IPS DF 6.9 (cell line): ENCODE measurements at regions not wholly inside any gene's neighbourhood (a gene's known extent, or its start where the extent isn't known, plus 50 kb on each side); places are given as distances from the start of the nearest gene placed in this dataset.

Experiments
- DNase-seq: peaks from one replicate; pipeline ENCODE4 v3.0.0-alpha.2; 2013; ENCODE audit warnings: low read depth, low spot score
- H3K27ac ChIP-seq: one replicate; pipeline ENCODE4 v1.5.1; 2013; ENCODE audit warnings: low read length, control low read depth
- H3K27me3 ChIP-seq: 2 replicates; pipeline ENCODE4 v1.6.1; 2013; ENCODE audit warnings: mild to moderate bottlenecking, low read length; ENCODE audit not compliant: control insufficient read depth, insufficient read depth
- H3K36me3 ChIP-seq: 2 replicates; pipeline ENCODE4 v1.6.1; 2013; ENCODE audit warnings: low read length; ENCODE audit not compliant: control insufficient read depth, insufficient read depth
- H3K4me1 ChIP-seq: 2 replicates; pipeline ENCODE4 v1.6.1; 2013; ENCODE audit warnings: low read length; ENCODE audit not compliant: control insufficient read depth, insufficient read depth
- H3K4me3 ChIP-seq: 2 replicates; pipeline ENCODE4 v1.5.1; 2013; ENCODE audit warnings: mild to moderate bottlenecking, low read length
- H3K9me3 ChIP-seq: 2 replicates; pipeline ENCODE4 v1.6.1; 2013; ENCODE audit warnings: low read length, inconsistent platforms; ENCODE audit not compliant: control insufficient read depth, insufficient read depth
- WGBS: extraction: QIAGEN DNeasy Blood & Tissue Kit; methylation state at CpG from one replicate; pipeline ENCODE4 v1.1.7; 2013; ENCODE audit warnings: mixed read lengths, missing lambda C conversion rate; ENCODE audit not compliant: insufficient read length, insufficient coverage; 5-methylcytosine and 5-hydroxymethylcytosine counted together

DNA sequence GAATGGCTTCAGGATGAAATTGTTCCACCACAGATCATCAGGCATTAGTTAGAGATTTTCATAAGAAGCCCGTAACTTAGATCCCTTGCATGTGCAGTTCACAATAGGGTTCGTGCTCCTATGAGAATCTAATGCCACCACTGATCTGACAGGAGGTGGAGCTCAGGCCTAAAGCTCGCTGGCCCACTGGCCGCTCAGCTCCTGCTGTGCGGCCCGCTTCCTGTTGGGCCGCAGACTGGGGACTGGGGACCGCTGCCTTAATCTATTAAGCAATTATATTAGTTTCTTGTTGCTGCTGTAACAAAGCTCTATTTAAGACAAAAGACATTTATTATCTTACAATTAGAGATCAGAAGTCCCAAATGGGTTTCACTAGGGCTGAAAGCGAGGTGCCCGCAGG, 205.6 kb downstream of the LARP7 start:
- no peaks in the 10 kb centered on the region for H3K9me3 ChIP-seq
- no peaks in the 10 kb centered on the region for H3K4me1 ChIP-seq
- H3K27ac ChIP-seq: no peak overlapping the region
- no CpG with 5 or more reads among the region's 10 CpGs for WGBS
- H3K4me3 ChIP-seq: no peak overlapping the region
- no peak for DNase-seq
- no peaks in the 10 kb centered on the region for H3K27me3 ChIP-seq
- no peaks in the 10 kb centered on the region for H3K36me3 ChIP-seq

- Histone ChIP-seq H3K9me3 (no peaks in the 10 kb centered on the region), H3K27ac (no peak overlapping the region), H3K4me3 (no peak overlapping the region), H3K36me3 (no peaks in the 10 kb centered on the region), H3K4me1 (no peaks in the 10 kb centered on the region), H3K27me3 (no peaks in the 10 kb centered on the region)
- DNase-seq: no peak
- no CpG with 5 or more reads among the region's 3 CpGs for WGBS
Measured at GRCh38 chr4:112845386-112845785, 204.1 kb upstream of the ANK2 start.

DNA sequence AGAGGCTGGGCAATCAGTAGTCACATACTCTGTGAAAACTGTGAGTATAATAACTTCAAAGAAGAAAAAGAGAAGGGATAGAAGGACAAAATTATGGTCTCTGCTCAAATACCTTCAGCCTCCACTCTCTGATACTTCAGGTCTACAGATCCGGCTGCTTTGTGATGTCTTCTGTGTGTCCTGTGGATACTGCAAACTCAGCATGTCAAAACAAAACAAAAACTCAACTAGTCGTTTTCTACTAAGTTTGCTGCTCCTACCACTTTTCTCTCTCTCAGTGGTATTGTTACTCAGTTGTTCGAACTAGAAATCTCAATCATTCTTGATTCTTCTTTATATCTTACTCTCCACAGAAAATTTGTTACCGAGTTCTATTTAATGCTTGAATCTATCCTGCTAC, 202.4 kb upstream of the ANK2 start:
- Histone ChIP-seq H3K27me3 (no peaks in the 10 kb centered on the region), H3K36me3 (no peaks in the 10 kb centered on the region), H3K27ac (no peak overlapping the region), H3K4me1 (no peaks in the 10 kb centered on the region; the same call in 1 of the 2 replicates), H3K9me3 (no peaks in the 10 kb centered on the region), H3K4me3 (no peak overlapping the region)
- no peak for DNase-seq
- no CpG with 5 or more reads among the region's 4 CpGs for WGBS

DNA sequence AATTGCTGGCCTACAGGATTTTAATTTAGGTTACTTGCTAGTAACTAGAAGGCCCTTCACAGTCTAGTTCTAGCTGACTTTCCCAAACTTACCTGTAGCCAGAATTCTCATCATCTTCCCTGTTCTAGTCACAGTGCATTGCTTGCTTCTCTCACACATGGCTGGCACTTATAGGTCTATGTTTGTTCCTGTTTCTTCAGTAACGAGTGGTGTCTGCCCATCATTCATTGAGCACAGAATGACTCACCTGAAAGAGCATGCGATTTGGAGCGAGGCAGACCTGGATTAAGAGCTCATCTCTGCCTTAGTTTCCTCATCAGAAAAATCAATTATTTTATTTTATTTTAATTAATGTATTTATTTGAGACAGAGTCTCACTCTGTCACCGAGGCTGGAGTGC, 201.7 kb upstream of the ANK2 start:
- Histone ChIP-seq H3K4me1 (no peaks in the 10 kb centered on the region; the same call in 1 of the 2 replicates), H3K36me3 (no peaks in the 10 kb centered on the region), H3K4me3 (no peak overlapping the region), H3K27me3 (no peaks in the 10 kb centered on the region), H3K27ac (no peak overlapping the region), H3K9me3 (no peaks in the 10 kb centered on the region)
- DNase-seq: no peak
- WGBS: no CpG with 5 or more reads among the region's 4 CpGs

- Histone ChIP-seq H3K9me3 (no peaks in the 10 kb centered on the region), H3K4me1 (no peaks in the 10 kb centered on the region; the same call in 1 of the 2 replicates), H3K4me3 (no peak overlapping the region), H3K27me3 (no peaks in the 10 kb centered on the region), H3K36me3 (no peaks in the 10 kb centered on the region), H3K27ac (no peak overlapping the region)
- DNase-seq: no peak
Measured at GRCh38 chr4:112848911-112849310, 200.5 kb upstream of the ANK2 start.

GRCh38 chr4:112852601-112853000, 196.9 kb upstream of the ANK2 start:
- Histone ChIP-seq H3K36me3 (no peaks in the 10 kb centered on the region), H3K9me3 (no peaks in the 10 kb centered on the region), H3K27ac (no peak overlapping the region), H3K27me3 (no peaks in the 10 kb centered on the region), H3K4me3 (no peak overlapping the region), H3K4me1 (no peaks in the 10 kb centered on the region; the same call in 1 of the 2 replicates)
- DNase-seq: no peak
- WGBS: no CpG with 5 or more reads among the region's 4 CpGs

GRCh38 chr4:112853662-112854256, 195.7 kb upstream of the ANK2 start:
- no peak overlapping the region for H3K4me3 ChIP-seq
- no peak for DNase-seq

GRCh38 chr4:112854420-112854819, 195.0 kb upstream of the ANK2 start:
- Histone ChIP-seq H3K4me1 (no peaks in the 10 kb centered on the region; the same call in 1 of the 2 replicates), H3K4me3 (no peak overlapping the region), H3K9me3 (no peaks in the 10 kb centered on the region), H3K27me3 (no peaks in the 10 kb centered on the region), H3K27ac (no peak overlapping the region), H3K36me3 (no peaks in the 10 kb centered on the region)
- DNase-seq: no peak

More at GRCh38 chr4:112853662-112854256, 195.7 kb upstream of the ANK2 start:
- no peaks in the 10 kb centered on the region for H3K27me3 ChIP-seq
- no peaks in the 10 kb centered on the region for H3K9me3 ChIP-seq
- no peaks in the 10 kb centered on the region for H3K36me3 ChIP-seq
- no peak overlapping the region for H3K27ac ChIP-seq
- no CpG with 5 or more reads among the region's 3 CpGs for WGBS
- H3K4me1 ChIP-seq: no peaks in the 10 kb centered on the region; the same call in 1 of the 2 replicates

- no peak for DNase-seq
- Histone ChIP-seq H3K9me3 (no peaks in the 10 kb centered on the region), H3K4me1 (no peaks in the 10 kb centered on the region; the same call in 1 of the 2 replicates), H3K27me3 (no peaks in the 10 kb centered on the region), H3K27ac (no peak overlapping the region), H3K4me3 (no peak overlapping the region), H3K36me3 (no peaks in the 10 kb centered on the region)
- WGBS: no CpG with 5 or more reads among the region's 3 CpGs
Measured at GRCh38 chr4:112855058-112855457, 194.4 kb upstream of the ANK2 start.

- H3K36me3 ChIP-seq: no peaks in the 10 kb centered on the region
- DNase-seq: no peak
- H3K27ac ChIP-seq: no peak overlapping the region
- H3K9me3 ChIP-seq: no peaks in the 10 kb centered on the region
- H3K27me3 ChIP-seq: no peaks in the 10 kb centered on the region
- no CpG with 5 or more reads among the region's 1 CpG for WGBS
- H3K4me3 ChIP-seq: no peak overlapping the region
- H3K4me1 ChIP-seq: peaks cover 1% of the 10 kb centered on the region; the same call in 1 of the 2 replicates
Measured at GRCh38 chr4:112857461-112857860, 192.0 kb upstream of the ANK2 start.

DNA sequence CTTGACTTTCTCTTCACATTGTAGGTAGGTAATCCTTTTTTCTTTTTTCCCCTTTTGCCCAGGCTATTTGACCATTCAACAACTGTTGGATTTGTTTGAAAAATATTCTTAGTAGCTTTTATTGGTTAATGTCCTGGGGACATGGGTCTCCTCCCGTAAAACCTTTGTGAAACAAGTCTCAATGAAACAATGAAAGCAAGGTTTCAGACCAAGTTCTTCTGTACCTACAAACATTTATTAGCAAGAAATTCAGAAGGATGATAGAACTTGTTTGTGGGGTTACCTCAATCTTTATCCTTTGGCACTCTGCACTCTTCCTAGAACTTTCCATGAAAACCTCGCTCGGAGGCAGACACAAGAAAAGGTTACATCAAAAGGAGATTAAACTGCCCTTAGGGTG, 190.7 kb upstream of the ANK2 start:
- Histone ChIP-seq H3K4me1 (peaks cover 1% of the 10 kb centered on the region; the same call in 1 of the 2 replicates), H3K9me3 (no peaks in the 10 kb centered on the region), H3K27ac (no peak overlapping the region), H3K4me3 (no peak overlapping the region), H3K36me3 (no peaks in the 10 kb centered on the region), H3K27me3 (no peaks in the 10 kb centered on the region)
- DNase-seq: no peak
- WGBS: no CpG with 5 or more reads among the region's 3 CpGs
